ENCODE measurements at regions not wholly inside any gene's neighbourhood (a gene's known extent, or its start where the extent isn't known, plus 50 kb on each side); places are given as distances from the start of the nearest gene placed in this dataset.

DNA sequence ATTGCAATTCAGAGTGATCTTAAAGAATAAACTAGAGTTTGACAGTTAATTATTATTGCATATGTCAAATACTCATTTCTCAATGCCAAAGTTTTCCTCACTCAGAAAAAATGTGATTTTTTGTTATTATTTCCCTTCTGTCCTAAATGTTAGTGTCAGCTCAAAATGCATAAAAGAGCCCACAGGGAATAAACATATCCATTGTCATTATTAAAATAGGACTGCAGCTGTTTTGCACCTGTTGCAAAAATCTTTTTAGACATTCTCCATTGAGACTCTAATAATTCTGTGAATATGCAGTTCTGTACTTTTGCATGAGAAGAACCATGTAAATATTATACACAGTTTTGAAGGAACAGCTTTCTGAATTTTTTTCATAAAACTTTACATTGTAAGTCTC is 540.0 kb upstream of the SLC39A10 start:
- Histone ChIP-seq H3K27me3 (no peaks in the 10 kb centered on the region), H3K27ac (no peak overlapping the region), H3K4me3 (no peak overlapping the region), H3K9me3 (no peaks in the 10 kb centered on the region), H3K36me3 (no peaks in the 10 kb centered on the region), H3K4me1 (no peaks in the 10 kb centered on the region)
- no peak for DNase-seq (ENCODE audit: low spot score in 2 of 2)
- TF ChIP-seq EP300 (IDR thresholded peaks at IDR 0.05) (no peak), POLR2A (IDR thresholded peaks at IDR 0.05) (no peak), POLR2AphosphoS5 (IDR thresholded peaks at IDR 0.05) (no peak)
- TF ChIP-seq, protein P1, sequence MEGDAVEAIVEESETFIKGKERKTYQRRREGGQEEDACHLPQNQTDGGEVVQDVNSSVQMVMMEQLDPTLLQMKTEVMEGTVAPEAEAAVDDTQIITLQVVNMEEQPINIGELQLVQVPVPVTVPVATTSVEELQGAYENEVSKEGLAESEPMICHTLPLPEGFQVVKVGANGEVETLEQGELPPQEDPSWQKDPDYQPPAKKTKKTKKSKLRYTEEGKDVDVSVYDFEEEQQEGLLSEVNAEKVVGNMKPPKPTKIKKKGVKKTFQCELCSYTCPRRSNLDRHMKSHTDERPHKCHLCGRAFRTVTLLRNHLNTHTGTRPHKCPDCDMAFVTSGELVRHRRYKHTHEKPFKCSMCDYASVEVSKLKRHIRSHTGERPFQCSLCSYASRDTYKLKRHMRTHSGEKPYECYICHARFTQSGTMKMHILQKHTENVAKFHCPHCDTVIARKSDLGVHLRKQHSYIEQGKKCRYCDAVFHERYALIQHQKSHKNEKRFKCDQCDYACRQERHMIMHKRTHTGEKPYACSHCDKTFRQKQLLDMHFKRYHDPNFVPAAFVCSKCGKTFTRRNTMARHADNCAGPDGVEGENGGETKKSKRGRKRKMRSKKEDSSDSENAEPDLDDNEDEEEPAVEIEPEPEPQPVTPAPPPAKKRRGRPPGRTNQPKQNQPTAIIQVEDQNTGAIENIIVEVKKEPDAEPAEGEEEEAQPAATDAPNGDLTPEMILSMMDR (IDR thresholded peaks at IDR 0.05): no peak

DNA sequence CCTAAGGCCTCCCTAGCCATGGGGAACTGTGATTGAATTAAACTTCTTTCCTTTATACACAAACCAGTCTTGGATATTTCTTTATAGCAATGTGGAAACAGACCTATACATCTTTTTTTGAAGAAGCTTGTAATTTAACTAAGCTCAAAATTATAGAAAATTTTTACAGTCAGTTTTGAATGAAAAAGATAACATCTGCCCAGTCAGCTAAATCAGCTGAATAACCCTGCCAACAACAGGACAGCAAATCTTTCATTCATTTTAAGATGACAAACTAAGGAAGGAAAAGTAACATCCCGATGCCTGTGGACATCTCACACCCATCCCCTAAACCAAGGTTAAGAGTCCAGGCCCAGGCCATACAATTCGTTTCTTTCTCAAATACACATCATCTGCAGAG is 541.3 kb upstream of the SLC39A10 start:
- Histone ChIP-seq H3K4me1 (no peaks in the 10 kb centered on the region), H3K36me3 (no peaks in the 10 kb centered on the region), H3K4me3 (no peak overlapping the region), H3K9me3 (no peaks in the 10 kb centered on the region), H3K27ac (no peak overlapping the region), H3K27me3 (no peaks in the 10 kb centered on the region)
- no peak for DNase-seq (ENCODE audit: low spot score in 2 of 2)
- 33% methylated on average over 2 of the region's 2 CpGs for WGBS
- no peak for TF ChIP-seq POLR2AphosphoS5 (IDR thresholded peaks at IDR 0.05)
- no peak for TF ChIP-seq POLR2A (IDR thresholded peaks at IDR 0.05)
- TF ChIP-seq, protein P1 (IDR thresholded peaks at IDR 0.05): no peak
- TF ChIP-seq EP300 (IDR thresholded peaks at IDR 0.05): no peak

DNA sequence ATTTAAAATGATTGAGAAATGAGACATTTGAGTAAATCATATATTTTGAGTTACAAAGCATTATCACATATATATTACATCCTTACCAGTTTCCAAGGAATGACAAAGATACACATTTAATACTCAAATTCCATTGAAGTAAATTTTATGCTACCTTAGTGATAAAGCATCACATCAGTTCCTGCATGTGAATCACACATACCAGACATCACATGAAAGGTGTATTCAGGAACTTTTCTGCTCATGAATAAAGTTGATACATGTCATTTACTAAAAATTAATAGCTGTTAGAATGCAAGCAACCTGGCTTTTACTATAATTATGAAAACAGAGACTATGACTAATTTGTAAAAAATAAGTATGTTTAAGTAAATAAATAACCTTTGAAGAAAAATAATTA is 548.8 kb upstream of the SLC39A10 start:
- DNase-seq (ENCODE audit: low spot score in 2 of 2): no peak
- no peak overlapping the region for H3K27ac ChIP-seq
- no peaks in the 10 kb centered on the region for H3K4me1 ChIP-seq
- H3K9me3 ChIP-seq: no peaks in the 10 kb centered on the region
- H3K4me3 ChIP-seq: no peak overlapping the region
- H3K36me3 ChIP-seq: no peaks in the 10 kb centered on the region
- TF ChIP-seq POLR2A (IDR thresholded peaks at IDR 0.05) (no peak), EP300 (IDR thresholded peaks at IDR 0.05) (no peak), POLR2AphosphoS5 (IDR thresholded peaks at IDR 0.05) (no peak)
- TF ChIP-seq, protein P1 (IDR thresholded peaks at IDR 0.05): no peak
- H3K27me3 ChIP-seq: no peaks in the 10 kb centered on the region

DNA sequence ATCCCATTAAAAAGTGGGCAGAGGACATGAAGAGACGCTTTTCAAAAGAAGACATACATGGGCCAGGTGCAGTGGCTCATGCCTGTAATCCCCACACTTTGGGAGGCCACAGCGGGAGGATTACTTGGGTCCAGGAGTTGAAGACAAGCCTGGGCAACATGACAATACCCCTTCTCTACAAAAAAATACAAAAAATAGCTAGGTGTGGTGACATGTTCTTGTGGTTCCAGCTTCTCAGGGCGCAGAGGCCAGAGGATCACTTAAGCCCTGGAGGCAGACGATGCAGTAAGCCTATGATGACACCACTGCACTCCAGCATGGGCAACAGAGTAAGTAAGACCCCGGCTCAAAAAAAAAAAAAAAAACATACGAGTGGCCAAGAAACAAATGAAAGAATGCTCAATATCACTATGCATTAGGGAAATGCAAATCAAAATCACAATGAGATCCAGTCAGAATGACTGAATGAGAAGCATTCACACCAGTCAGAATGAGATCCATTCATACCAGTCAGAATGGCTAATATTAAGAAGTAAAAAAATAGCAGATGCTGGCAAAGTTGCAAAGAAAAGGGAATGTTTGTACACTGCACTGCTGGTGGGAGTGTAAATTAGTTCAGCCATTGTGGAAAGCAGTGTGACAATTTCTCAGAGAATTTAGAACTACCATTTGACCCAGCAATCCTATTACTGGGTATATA is 550.2 kb upstream of the SLC39A10 start:
- Histone ChIP-seq H3K27ac (no peak overlapping the region), H3K4me1 (no peaks in the 10 kb centered on the region), H3K9me3 (no peaks in the 10 kb centered on the region), H3K27me3 (no peaks in the 10 kb centered on the region), H3K36me3 (no peaks in the 10 kb centered on the region), H3K4me3 (no peak overlapping the region)
- WGBS: 89% methylated on average over 6 of the region's 6 CpGs
- TF ChIP-seq, protein P1 (IDR thresholded peaks at IDR 0.05): no peak
- TF ChIP-seq POLR2AphosphoS5 (IDR thresholded peaks at IDR 0.05) (no peak), POLR2A (IDR thresholded peaks at IDR 0.05) (no peak), EP300 (IDR thresholded peaks at IDR 0.05) (no peak)
- DNase-seq (ENCODE audit: low spot score in 2 of 2): no peak

DNA sequence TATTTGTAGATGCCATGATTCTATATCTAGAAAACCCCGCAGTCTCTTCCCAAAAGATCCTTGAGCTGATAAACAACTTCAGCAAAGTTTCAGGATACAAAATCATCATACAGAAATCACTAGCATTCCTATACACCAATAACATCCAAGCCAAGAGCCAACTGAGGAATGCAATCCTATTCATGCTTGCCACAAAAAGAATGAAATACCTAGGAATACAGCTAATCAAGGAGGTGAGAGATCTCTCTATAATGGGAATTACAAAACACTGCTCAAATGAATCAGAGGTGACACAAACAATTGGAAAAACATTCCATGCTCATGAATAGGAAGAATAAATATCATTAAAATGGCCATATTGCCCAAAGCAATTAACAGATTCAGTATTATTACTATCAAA is 551.4 kb upstream of the SLC39A10 start:
- TF ChIP-seq EP300 (IDR thresholded peaks at IDR 0.05) (no peak), POLR2AphosphoS5 (IDR thresholded peaks at IDR 0.05) (no peak), POLR2A (IDR thresholded peaks at IDR 0.05) (no peak)
- TF ChIP-seq, protein P1 (IDR thresholded peaks at IDR 0.05): no peak
- Histone ChIP-seq H3K9me3 (no peaks in the 10 kb centered on the region), H3K36me3 (no peaks in the 10 kb centered on the region), H3K27ac (no peak overlapping the region), H3K4me3 (no peak overlapping the region), H3K27me3 (no peaks in the 10 kb centered on the region), H3K4me1 (no peaks in the 10 kb centered on the region)
- DNase-seq (ENCODE audit: low spot score in 2 of 2): no peak
- WGBS: 83% methylated on average over 1 of the region's 1 CpG

All from suprapubic skin (tissue), 4 donors.